ENCODE measurements at regions not wholly inside any gene's neighbourhood (a gene's known extent, or its start where the extent isn't known, plus 50 kb on each side); places are given as distances from the start of the nearest gene placed in this dataset.

DNA sequence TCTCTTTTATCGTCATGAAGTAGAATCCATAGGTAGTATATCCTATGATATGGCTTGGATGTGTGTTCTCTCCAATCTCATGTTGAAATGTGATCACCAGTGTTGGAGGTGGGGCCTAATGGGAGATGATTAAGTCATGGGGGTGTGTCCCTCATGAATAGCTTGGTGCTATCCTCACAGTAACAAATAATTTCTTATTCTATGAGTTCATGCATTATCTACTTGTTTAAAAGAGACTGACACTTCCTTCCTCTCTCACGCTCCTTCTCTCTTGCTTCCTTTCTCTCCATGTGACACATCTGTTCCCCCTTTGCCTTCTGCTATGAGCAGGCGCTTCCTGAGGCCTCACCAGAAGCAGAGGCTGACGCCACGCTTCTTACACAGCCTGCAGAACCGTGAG lies 165.6 kb downstream of the MREG start:
- H3K27ac ChIP-seq, result no peak overlapping the region
- H3K4me3 ChIP-seq, result no peak overlapping the region
- intact Hi-C loops (cut with DNase I), result no loop called here
- no peaks in the 10 kb centered on the region for H3K9me3 ChIP-seq
- DNase-seq (no peak), ATAC-seq (no peak)
- H3K36me3 ChIP-seq (replicated peaks in 1 of 2; ENCODE audit: insufficient read depth in 1 of 2, low read depth in 2 of 2), result no peaks in the 10 kb centered on the region
- H3K4me1 ChIP-seq, result no peaks in the 10 kb centered on the region
- 83% methylated on average over 6 of the region's 6 CpGs for WGBS, 2 donors
- TF ChIP-seq POLR2A (IDR thresholded peaks at IDR 0.05) (no peak), CTCF (IDR thresholded peaks at IDR 0.05) (no peak)
- no peaks in the 10 kb centered on the region for H3K27me3 ChIP-seq

DNA sequence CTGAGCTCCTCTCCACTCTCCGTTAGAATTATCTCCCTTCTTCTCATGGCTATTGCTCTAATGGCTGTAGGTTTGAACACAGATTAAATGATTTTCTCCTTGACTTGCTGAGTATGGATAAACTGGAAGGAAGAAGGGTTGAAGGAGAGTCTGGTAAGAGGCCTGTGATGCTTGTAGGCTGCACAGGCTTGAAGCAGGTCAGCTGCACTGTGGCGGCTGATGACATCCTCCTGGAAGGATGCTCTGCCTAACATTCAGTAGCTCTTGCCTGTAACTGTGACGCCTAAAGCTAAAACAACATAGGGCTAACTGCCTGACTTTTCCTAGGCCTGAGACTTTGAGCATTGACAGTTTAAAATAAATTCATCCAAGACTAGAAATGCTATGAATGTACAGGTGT lies 166.3 kb downstream of the MREG start:
- intact Hi-C loops (cut with DNase I), result no loop called here
- no peak for DNase-seq

DNA sequence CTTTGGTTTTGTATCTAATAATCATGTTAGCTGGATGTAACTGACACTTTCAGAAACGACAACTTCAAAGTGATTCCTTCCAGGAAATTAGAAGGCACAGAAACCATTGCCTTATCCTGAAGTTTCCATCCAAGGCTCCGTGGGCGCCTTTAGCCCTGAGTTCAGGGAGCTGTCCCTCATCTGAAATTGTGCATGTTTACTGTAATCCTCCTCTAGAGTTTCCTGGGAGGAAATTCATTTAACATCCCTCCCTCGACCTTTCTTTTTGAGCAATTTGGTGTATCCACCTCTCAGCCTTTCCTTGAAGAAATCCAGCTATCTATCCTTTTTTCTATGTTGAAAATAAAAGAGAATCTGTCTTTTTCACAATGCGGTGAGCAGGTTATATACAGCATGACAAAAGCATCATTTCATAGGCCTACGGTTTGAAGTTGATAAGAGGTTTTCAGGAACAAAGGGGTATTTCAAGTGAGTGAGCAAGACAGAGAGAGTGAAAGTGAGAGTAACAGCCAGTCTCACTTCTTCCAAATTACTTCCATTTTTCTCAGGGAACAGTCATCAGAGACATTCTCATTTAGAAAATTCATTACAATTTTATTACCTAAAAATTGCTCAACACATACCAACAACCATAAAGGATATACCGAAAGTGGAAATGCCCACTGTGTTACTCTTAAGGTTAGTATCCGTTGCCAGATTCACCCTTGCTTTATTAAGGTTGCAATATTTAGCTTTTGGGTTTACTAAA lies 167.3 kb downstream of the MREG start:
- H3K4me1 ChIP-seq, result no peaks in the 10 kb centered on the region
- DNase-seq (no peak), ATAC-seq (no peak)
- H3K4me3 ChIP-seq, result no peak overlapping the region
- H3K9me3 ChIP-seq, result no peaks in the 10 kb centered on the region
- no peaks in the 10 kb centered on the region for H3K36me3 ChIP-seq (replicated peaks in 1 of 2; ENCODE audit: insufficient read depth in 1 of 2, low read depth in 2 of 2)
- H3K27me3 ChIP-seq, result no peaks in the 10 kb centered on the region
- TF ChIP-seq POLR2A (IDR thresholded peaks at IDR 0.05) (no peak), CTCF (IDR thresholded peaks at IDR 0.05) (no peak)
- no peak overlapping the region for H3K27ac ChIP-seq
- intact Hi-C loops (cut with DNase I), result no loop called here
- WGBS, 2 donors, result 44 to 47% methylated on average over 8 of the region's 8 CpGs

More for the DNA sequence above, 166.3 kb downstream of the MREG start:
- no peak for ATAC-seq
- Histone ChIP-seq H3K36me3 (replicated peaks in 1 of 2; ENCODE audit: insufficient read depth in 1 of 2, low read depth in 2 of 2) (no peaks in the 10 kb centered on the region), H3K4me1 (no peaks in the 10 kb centered on the region), H3K27me3 (no peaks in the 10 kb centered on the region), H3K4me3 (no peak overlapping the region), H3K27ac (no peak overlapping the region), H3K9me3 (no peaks in the 10 kb centered on the region)
- no peak for TF ChIP-seq CTCF (IDR thresholded peaks at IDR 0.05)
- TF ChIP-seq POLR2A (IDR thresholded peaks at IDR 0.05), result no peak
- WGBS, 2 donors, result 66 to 82% methylated on average over 3 of the region's 3 CpGs

DNA sequence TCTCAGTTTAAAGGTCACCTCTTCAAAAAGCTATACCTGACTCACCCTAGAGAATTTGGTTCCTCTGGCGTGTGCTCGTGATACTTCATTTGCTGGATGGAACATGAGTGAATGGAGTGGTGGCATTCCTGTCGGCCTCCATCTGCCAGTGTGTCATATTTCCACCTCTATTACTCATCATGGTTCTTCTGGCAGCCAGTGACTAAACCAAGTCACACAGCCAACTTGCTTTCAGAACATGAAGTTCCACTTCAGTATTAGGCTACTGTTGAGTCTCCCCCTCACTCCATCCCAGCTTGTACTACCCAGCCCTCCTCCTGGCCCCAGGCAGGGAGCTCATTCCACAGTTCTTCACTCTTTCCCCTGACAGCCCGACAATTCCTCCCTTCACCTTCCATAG lies 169.8 kb downstream of the MREG start:
- ATAC-seq (no peak), DNase-seq (peak in 1 of 4 donors; percentile 20)
- no peak overlapping the region for H3K27ac ChIP-seq
- 74 to 76% methylated on average over 4 of the region's 4 CpGs for WGBS, 2 donors
- no peaks in the 10 kb centered on the region for H3K9me3 ChIP-seq
- H3K36me3 ChIP-seq (replicated peaks in 1 of 2; ENCODE audit: insufficient read depth in 1 of 2, low read depth in 2 of 2), result no peaks in the 10 kb centered on the region
- H3K4me3 ChIP-seq, result no peak overlapping the region
- no peaks in the 10 kb centered on the region for H3K4me1 ChIP-seq
- no peaks in the 10 kb centered on the region for H3K27me3 ChIP-seq
- intact Hi-C loops (cut with DNase I), result no loop called here
- TF ChIP-seq CTCF (IDR thresholded peaks at IDR 0.05) (no peak), POLR2A (IDR thresholded peaks at IDR 0.05) (no peak)

GRCh38 chr2:215841175-215841816 lies 172.1 kb downstream of the MREG start:
- Histone ChIP-seq H3K36me3 (replicated peaks in 1 of 2; ENCODE audit: insufficient read depth in 1 of 2, low read depth in 2 of 2) (no peaks in the 10 kb centered on the region), H3K27me3 (no peaks in the 10 kb centered on the region), H3K4me3 (no peak overlapping the region), H3K9me3 (no peaks in the 10 kb centered on the region), H3K4me1 (no peaks in the 10 kb centered on the region), H3K27ac (no peak overlapping the region)
- ATAC-seq (no peak), DNase-seq (no peak)
- intact Hi-C loops (cut with DNase I), result no loop called here
- WGBS, 2 donors, result 51 to 67% methylated on average over 3 to 5 of the region's 5 CpGs
- no peak for TF ChIP-seq POLR2A (IDR thresholded peaks at IDR 0.05)
- TF ChIP-seq CTCF (IDR thresholded peaks at IDR 0.05), result no peak

All from body of pancreas (tissue), 4 donors.